K562 (cell line): ENCODE measurements at regions not wholly inside any gene's neighbourhood (a gene's known extent, or its start where the extent isn't known, plus 50 kb on each side); places are given as distances from the start of the nearest gene placed in this dataset.

ENCODE experiments used
- ASH1L ChIP-seq: fragments of 450-650 bp; IDR thresholded peaks from 2 replicates; pipeline ENCODE4 v1.6.1; 2018; ENCODE audit warnings: borderline replicate concordance, mild to moderate bottlenecking, low read depth; ENCODE audit not compliant: partially characterized antibody
- EP300 ChIP-seq: IDR thresholded peaks from 2 replicates; pipeline ENCODE4 v1.6.1; 2012; ENCODE audit warnings: low read length, improper control_type of control experiment
- HDAC2 ChIP-seq: fragments of 450-650 bp; IDR thresholded peaks from 2 replicates; pipeline ENCODE4 v1.6.1; 2016; ENCODE audit warnings: mild to moderate bottlenecking
- POLR2A ChIP-seq: fragments of 450-650 bp; conservative IDR thresholded peaks from 2 replicates; pipeline ENCODE4 v1.6.1; 2016
- ZNF12 ChIP-seq: sonication (generic); formaldehyde crosslinking; IDR thresholded peaks from 2 replicates; pipeline ENCODE4 v1.4.0; 2020; ENCODE audit warnings: mild to moderate bottlenecking, missing genetic modification reagents
- ZNF174 ChIP-seq: fragments of 250-450 bp; sonication (Bioruptor Pico); IDR thresholded peaks from 2 replicates; pipeline ENCODE4 v1.4.0; 2020; ENCODE audit warnings: mild to moderate bottlenecking
- TF ChIP-seq, protein P1 (sequence below): fragments of 450-650 bp; IDR thresholded peaks from 2 replicates; pipeline ENCODE4 v1.6.1; 2016; ENCODE audit warnings: low read depth

DNA sequence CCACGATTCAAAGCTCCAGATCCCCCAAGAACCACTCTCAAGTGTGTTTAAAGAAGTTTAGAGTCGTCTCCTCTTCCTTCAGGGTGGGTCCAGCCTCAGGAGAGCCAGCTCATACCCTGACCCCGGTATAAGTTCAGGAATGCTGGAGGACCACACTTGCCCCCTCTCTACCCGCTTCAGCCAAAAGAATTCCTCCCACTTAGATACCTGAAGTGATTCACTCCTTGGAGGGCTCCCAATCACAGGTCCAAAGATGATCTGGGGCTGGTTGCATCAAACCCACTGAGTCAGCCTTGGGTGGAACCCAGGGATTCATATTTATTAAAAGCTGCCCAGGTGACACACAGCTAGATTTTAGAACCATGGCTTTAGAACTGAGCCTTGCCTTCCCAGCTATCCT lies 133.5 kb upstream of the PARP11 start:
- no peak for TF ChIP-seq POLR2A
- TF ChIP-seq ZNF12 (CRISPR knock-in tag): no peak
- no peak for TF ChIP-seq EP300
- TF ChIP-seq ASH1L: no peak
- no peak for TF ChIP-seq ZNF174 (CRISPR knock-in tag)
- TF ChIP-seq HDAC2: no peak
- TF ChIP-seq, protein P1, sequence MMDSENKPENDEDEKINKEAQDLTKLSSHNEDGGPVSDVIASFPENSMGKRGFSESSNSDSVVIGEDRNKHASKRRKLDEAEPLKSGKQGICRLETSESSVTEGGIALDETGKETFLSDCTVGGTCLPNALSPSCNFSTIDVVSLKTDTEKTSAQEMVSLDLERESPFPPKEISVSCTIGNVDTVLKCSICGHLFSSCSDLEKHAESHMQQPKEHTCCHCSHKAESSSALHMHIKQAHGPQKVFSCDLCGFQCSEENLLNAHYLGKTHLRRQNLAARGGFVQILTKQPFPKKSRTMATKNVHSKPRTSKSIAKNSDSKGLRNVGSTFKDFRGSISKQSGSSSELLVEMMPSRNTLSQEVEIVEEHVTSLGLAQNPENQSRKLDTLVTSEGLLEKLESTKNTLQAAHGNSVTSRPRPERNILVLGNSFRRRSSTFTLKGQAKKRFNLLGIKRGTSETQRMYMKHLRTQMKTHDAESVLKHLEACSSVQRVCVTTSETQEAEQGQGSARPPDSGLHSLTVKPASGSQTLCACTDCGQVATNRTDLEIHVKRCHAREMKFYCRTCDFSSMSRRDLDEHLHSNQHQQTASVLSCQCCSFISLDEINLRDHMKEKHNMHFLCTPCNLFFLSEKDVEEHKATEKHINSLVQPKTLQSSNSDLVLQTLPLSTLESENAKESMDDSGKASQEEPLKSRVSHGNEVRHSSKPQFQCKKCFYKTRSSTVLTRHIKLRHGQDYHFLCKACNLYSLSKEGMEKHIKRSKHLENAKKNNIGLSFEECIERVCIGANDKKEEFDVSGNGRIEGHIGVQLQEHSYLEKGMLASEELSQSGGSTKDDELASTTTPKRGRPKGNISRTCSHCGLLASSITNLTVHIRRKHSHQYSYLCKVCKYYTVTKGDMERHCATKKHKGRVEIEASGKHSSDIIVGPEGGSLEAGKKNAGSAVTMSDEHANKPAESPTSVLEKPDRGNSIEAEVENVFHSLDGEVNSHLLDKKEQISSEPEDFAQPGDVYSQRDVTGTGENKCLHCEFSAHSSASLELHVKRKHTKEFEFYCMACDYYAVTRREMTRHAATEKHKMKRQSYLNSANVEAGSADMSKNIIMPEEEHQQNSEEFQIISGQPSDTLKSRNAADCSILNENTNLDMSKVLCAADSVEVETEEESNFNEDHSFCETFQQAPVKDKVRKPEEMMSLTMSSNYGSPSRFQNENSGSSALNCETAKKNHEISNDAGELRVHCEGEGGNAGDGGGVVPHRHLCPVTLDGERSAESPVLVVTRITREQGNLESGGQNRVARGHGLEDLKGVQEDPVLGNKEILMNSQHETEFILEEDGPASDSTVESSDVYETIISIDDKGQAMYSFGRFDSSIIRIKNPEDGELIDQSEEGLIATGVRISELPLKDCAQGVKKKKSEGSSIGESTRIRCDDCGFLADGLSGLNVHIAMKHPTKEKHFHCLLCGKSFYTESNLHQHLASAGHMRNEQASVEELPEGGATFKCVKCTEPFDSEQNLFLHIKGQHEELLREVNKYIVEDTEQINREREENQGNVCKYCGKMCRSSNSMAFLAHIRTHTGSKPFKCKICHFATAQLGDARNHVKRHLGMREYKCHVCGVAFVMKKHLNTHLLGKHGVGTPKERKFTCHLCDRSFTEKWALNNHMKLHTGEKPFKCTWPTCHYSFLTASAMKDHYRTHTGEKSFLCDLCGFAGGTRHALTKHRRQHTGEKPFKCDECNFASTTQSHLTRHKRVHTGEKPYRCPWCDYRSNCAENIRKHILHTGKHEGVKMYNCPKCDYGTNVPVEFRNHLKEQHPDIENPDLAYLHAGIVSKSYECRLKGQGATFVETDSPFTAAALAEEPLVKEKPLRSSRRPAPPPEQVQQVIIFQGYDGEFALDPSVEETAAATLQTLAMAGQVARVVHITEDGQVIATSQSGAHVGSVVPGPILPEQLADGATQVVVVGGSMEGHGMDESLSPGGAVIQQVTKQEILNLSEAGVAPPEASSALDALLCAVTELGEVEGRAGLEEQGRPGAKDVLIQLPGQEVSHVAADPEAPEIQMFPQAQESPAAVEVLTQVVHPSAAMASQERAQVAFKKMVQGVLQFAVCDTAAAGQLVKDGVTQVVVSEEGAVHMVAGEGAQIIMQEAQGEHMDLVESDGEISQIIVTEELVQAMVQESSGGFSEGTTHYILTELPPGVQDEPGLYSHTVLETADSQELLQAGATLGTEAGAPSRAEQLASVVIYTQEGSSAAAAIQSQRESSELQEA: no peak
